GM23338 (cell line): ENCODE measurements at regions not wholly inside any gene's neighbourhood (a gene's known extent, or its start where the extent isn't known, plus 50 kb on each side); places are given as distances from the start of the nearest gene placed in this dataset.

Source experiments
- CREB1 ChIP-seq: fragments of 250-450 bp; sonication (Bioruptor Pico); IDR thresholded peaks from 2 replicates; pipeline ENCODE4 v1.5.0; 2020; ENCODE audit warnings: low read depth, mild to moderate bottlenecking, moderate library complexity
- EZH2 ChIP-seq: fragments of 200-600 bp; sonication (generic); IDR thresholded peaks from one replicate; pipeline ENCODE4 v1.8.0; 2017; ENCODE audit warnings: antibody characterized with exemption, mild to moderate bottlenecking, low read depth; ENCODE audit not compliant: unreplicated experiment
- EZH2phosphoT487 ChIP-seq: fragments of 200-600 bp; sonication (generic); IDR thresholded peaks from one replicate; pipeline ENCODE4 v1.8.1; 2018; ENCODE audit warnings: antibody characterized with exemption; ENCODE audit not compliant: unreplicated experiment
- JUNB ChIP-seq: IDR thresholded peaks from one replicate; pipeline ENCODE4 v1.6.1; 2016; ENCODE audit warnings: antibody characterized with exemption; ENCODE audit not compliant: unreplicated experiment
- NANOG ChIP-seq: IDR thresholded peaks from 2 replicates; pipeline ENCODE4 v1.6.1; 2016; ENCODE audit warnings: antibody characterized with exemption, borderline replicate concordance
- POLR2AphosphoS5 ChIP-seq: IDR thresholded peaks from 2 replicates; pipeline ENCODE4 v1.6.1; 2016; ENCODE audit warnings: antibody characterized with exemption, low read depth
- STAT1 ChIP-seq: IDR thresholded peaks from one replicate; pipeline ENCODE4 v1.6.1; 2016; ENCODE audit warnings: antibody characterized with exemption; ENCODE audit not compliant: unreplicated experiment
- ZNF114 ChIP-seq: fragments of 250-450 bp; sonication (Bioruptor Pico); IDR thresholded peaks from 2 replicates; pipeline ENCODE4 v1.5.0; 2020; ENCODE audit warnings: mild to moderate bottlenecking, moderate library complexity
- ZNF331 ChIP-seq: fragments of 250-450 bp; sonication (Bioruptor Pico); IDR thresholded peaks from 2 replicates; pipeline ENCODE4 v1.5.0; 2020; ENCODE audit warnings: low read depth, mild to moderate bottlenecking, moderate library complexity
- ZNF462 ChIP-seq: fragments of 250-450 bp; sonication (Bioruptor Pico); IDR thresholded peaks from 2 replicates; pipeline ENCODE4 v1.5.0; 2020; ENCODE audit warnings: mild to moderate bottlenecking, moderate library complexity
- TF ChIP-seq, protein P1 (sequence below), 2 experiments: fragments of 200-600 bp in 1 of 2; sonication (generic) in 1 of 2; conservative IDR thresholded peaks; 2 replicates each; pipeline versions ENCODE4 v1.5.1 to v1.6.1; 2016 to 2017; ENCODE audit warnings: antibody characterized with exemption in 2 of 2, low read depth in 2 of 2, mild to moderate bottlenecking in 2 of 2, moderate library complexity in 1 of 2
- TF ChIP-seq, protein P2 (sequence below): IDR thresholded peaks from one replicate; pipeline ENCODE4 v1.6.1; 2018; ENCODE audit warnings: antibody characterized with exemption; ENCODE audit not compliant: unreplicated experiment

DNA sequence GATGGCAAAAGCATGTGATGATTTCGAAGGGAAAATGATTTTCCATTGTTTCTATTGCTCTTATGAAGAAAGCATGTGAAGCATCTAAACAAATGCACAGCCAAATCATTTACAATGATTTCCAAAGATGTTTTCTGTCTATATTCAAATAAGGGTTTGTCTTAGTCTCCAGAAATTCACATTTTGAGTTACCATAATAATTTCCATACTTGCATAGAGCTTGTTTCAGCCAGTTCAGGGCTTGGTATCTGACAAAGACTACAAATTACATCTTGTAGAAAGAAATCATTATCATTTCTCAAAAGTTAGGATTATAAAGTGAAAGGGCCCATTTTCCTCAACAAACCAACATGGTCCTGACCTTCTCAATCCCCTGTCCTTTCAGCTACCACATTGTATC, 74.4 kb upstream of the PLEKHG1 start:
- TF ChIP-seq, protein P1, sequence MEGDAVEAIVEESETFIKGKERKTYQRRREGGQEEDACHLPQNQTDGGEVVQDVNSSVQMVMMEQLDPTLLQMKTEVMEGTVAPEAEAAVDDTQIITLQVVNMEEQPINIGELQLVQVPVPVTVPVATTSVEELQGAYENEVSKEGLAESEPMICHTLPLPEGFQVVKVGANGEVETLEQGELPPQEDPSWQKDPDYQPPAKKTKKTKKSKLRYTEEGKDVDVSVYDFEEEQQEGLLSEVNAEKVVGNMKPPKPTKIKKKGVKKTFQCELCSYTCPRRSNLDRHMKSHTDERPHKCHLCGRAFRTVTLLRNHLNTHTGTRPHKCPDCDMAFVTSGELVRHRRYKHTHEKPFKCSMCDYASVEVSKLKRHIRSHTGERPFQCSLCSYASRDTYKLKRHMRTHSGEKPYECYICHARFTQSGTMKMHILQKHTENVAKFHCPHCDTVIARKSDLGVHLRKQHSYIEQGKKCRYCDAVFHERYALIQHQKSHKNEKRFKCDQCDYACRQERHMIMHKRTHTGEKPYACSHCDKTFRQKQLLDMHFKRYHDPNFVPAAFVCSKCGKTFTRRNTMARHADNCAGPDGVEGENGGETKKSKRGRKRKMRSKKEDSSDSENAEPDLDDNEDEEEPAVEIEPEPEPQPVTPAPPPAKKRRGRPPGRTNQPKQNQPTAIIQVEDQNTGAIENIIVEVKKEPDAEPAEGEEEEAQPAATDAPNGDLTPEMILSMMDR (conservative IDR thresholded peaks at IDR 0.05; ENCODE audit: low read depth in 2 of 2): no peak
- TF ChIP-seq EZH2: no peak
- TF ChIP-seq, protein P2, sequence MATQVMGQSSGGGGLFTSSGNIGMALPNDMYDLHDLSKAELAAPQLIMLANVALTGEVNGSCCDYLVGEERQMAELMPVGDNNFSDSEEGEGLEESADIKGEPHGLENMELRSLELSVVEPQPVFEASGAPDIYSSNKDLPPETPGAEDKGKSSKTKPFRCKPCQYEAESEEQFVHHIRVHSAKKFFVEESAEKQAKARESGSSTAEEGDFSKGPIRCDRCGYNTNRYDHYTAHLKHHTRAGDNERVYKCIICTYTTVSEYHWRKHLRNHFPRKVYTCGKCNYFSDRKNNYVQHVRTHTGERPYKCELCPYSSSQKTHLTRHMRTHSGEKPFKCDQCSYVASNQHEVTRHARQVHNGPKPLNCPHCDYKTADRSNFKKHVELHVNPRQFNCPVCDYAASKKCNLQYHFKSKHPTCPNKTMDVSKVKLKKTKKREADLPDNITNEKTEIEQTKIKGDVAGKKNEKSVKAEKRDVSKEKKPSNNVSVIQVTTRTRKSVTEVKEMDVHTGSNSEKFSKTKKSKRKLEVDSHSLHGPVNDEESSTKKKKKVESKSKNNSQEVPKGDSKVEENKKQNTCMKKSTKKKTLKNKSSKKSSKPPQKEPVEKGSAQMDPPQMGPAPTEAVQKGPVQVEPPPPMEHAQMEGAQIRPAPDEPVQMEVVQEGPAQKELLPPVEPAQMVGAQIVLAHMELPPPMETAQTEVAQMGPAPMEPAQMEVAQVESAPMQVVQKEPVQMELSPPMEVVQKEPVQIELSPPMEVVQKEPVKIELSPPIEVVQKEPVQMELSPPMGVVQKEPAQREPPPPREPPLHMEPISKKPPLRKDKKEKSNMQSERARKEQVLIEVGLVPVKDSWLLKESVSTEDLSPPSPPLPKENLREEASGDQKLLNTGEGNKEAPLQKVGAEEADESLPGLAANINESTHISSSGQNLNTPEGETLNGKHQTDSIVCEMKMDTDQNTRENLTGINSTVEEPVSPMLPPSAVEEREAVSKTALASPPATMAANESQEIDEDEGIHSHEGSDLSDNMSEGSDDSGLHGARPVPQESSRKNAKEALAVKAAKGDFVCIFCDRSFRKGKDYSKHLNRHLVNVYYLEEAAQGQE: no peak
- no peak for TF ChIP-seq ZNF114 (CRISPR knock-in tag)
- no peak for TF ChIP-seq EZH2phosphoT487
- TF ChIP-seq POLR2AphosphoS5: no peak
- no peak for TF ChIP-seq CREB1
- no peak for TF ChIP-seq ZNF331 (CRISPR knock-in tag)
- no peak for TF ChIP-seq STAT1
- TF ChIP-seq JUNB: no peak
- TF ChIP-seq NANOG: no peak
- TF ChIP-seq ZNF462 (CRISPR knock-in tag): no peak
